IMR-90 (cell line): ENCODE measurements at regions not wholly inside any gene's neighbourhood (a gene's known extent, or its start where the extent isn't known, plus 50 kb on each side); places are given as distances from the start of the nearest gene placed in this dataset.

ENCODE experiments used
- ATAC-seq: fragments of 200-7000 bp; cut with Tn5 transposase; 2 replicates; pipeline ENCODE4 v1.9.1; 2020; ENCODE audit warnings: low read depth, mild to moderate bottlenecking, moderate library complexity
- BruUV-seq: library from RNA; stranded (reverse); fragments of 400-500 nt; replicated peaks from 2 replicates; lab custom pipeline; 2021; lab: Mats Ljungman, UMichigan
- CTCF ChIA-PET: fragments of 300-600 bp; formaldehyde crosslinking; extraction: SDS; loops from one replicate; lab custom pipeline; 2021; ENCODE audit warnings: antibody characterized with exemption; lab: Yijun Ruan, JAX
- POLR2A ChIA-PET: fragments of 300-600 bp; sonication (Branson Sonifier 250); formaldehyde crosslinking; loops from one replicate; lab custom pipeline; 2022; ENCODE audit warnings: antibody characterized with exemption; ENCODE audit not compliant: unreplicated experiment; lab: Charles Lee
- DNase-seq: peaks from one replicate; pipeline ENCODE4 v3.0.0; 2013
- H2AFZ ChIP-seq: replicated peaks from 2 replicates; pipeline ENCODE3; 2013; ENCODE audit warnings: low read length, mild to moderate bottlenecking; ENCODE audit not compliant: poor library complexity
- H2AK5ac ChIP-seq: 2 replicates; pipeline ENCODE4 v1.6.1; 2013; ENCODE audit warnings: low read depth, low read length, inconsistent platforms
- H2AK9ac ChIP-seq: replicated peaks from 2 replicates; pipeline ENCODE3; 2013; ENCODE audit warnings: mild to moderate bottlenecking, low read depth, low read length, moderate library complexity; ENCODE audit not compliant: poor library complexity
- H2BK120ac ChIP-seq: 2 replicates; pipeline ENCODE4 v1.6.1; 2013; ENCODE audit warnings: low read depth, low read length, inconsistent platforms
- H2BK15ac ChIP-seq: 3 replicates; pipeline ENCODE4 v1.6.1; 2013; ENCODE audit warnings: low read depth, low read length, inconsistent platforms
- H2BK20ac ChIP-seq: 2 replicates; pipeline ENCODE4 v1.6.1; 2013; ENCODE audit warnings: low read depth, mild to moderate bottlenecking, inconsistent platforms, low read length, moderate library complexity
- H2BK5ac ChIP-seq: 2 replicates; pipeline ENCODE4 v1.6.1; 2013; ENCODE audit warnings: mild to moderate bottlenecking, low read depth, low read length, inconsistent platforms; ENCODE audit not compliant: poor library complexity, severe bottlenecking
- H3K14ac ChIP-seq: replicated peaks from 2 replicates; pipeline ENCODE4 v1.6.1; 2013; ENCODE audit warnings: low read depth, low read length, inconsistent platforms
- H3K18ac ChIP-seq: 2 replicates; pipeline ENCODE4 v1.6.1; 2013; ENCODE audit warnings: low read depth, low read length, control low read depth
- H3K23ac ChIP-seq: 2 replicates; pipeline ENCODE4 v1.6.1; 2013; ENCODE audit warnings: low read depth, low read length, inconsistent platforms
- H3K27ac ChIP-seq: 2 replicates; pipeline ENCODE4 v1.5.1; 2013; ENCODE audit warnings: mild to moderate bottlenecking, control low read depth, low read length; ENCODE audit not compliant: insufficient read depth
- H3K27me3 ChIP-seq: 2 replicates; pipeline ENCODE4 v1.6.1; 2013; ENCODE audit warnings: low read length; ENCODE audit not compliant: control insufficient read depth, insufficient read depth
- H3K36me3 ChIP-seq: 2 replicates; pipeline ENCODE4 v1.6.1; 2013; ENCODE audit warnings: low read length, mixed read lengths; ENCODE audit not compliant: control insufficient read depth, insufficient read depth
- H3K4ac ChIP-seq: 2 replicates; pipeline ENCODE4 v1.6.1; 2013; ENCODE audit warnings: low read depth, low read length, inconsistent platforms
- H3K4me1 ChIP-seq: 2 replicates; pipeline ENCODE4 v1.6.1; 2013; ENCODE audit warnings: low read length, mixed read lengths; ENCODE audit not compliant: control insufficient read depth, insufficient read depth
- H3K4me2 ChIP-seq: 2 replicates; pipeline ENCODE4 v1.6.1; 2013; ENCODE audit warnings: low read depth, mild to moderate bottlenecking, control low read depth, low read length, moderate library complexity
- H3K4me3 ChIP-seq: 2 replicates; pipeline ENCODE4 v1.5.1; 2013; ENCODE audit warnings: low read depth, mild to moderate bottlenecking, control low read depth, low read length, moderate library complexity; ENCODE audit not compliant: insufficient read depth
- H3K56ac ChIP-seq: 2 replicates; pipeline ENCODE4 v1.6.1; 2013; ENCODE audit warnings: low read length, inconsistent platforms; ENCODE audit not compliant: insufficient read depth; ENCODE audit errors: extremely low read depth
- H3K79me1 ChIP-seq, 2 experiments: 2 replicates each; pipeline ENCODE4 v1.6.1; 2013; ENCODE audit warnings: low read length in 2 of 2, inconsistent platforms in 1 of 2, low read depth in 1 of 2
- H3K9ac ChIP-seq: 2 replicates; pipeline ENCODE4 v1.6.1; 2013; ENCODE audit warnings: low read depth, low read length, control low read depth
- H3K9me1 ChIP-seq: 2 replicates; pipeline ENCODE4 v1.6.1; 2013; ENCODE audit warnings: low read length, inconsistent platforms; ENCODE audit not compliant: insufficient read depth
- H3K9me3 ChIP-seq: 2 replicates; pipeline ENCODE4 v1.6.1; 2013; ENCODE audit warnings: low read length; ENCODE audit not compliant: control insufficient read depth, insufficient read depth
- H4K20me1 ChIP-seq: 2 replicates; pipeline ENCODE4 v1.6.1; 2013; ENCODE audit warnings: low read length, inconsistent platforms; ENCODE audit not compliant: insufficient read depth
- H4K5ac ChIP-seq: 2 replicates; pipeline ENCODE4 v1.6.1; 2013; ENCODE audit warnings: mild to moderate bottlenecking, low read depth, low read length, control low read depth
- H4K8ac ChIP-seq, 2 experiments: 2 replicates each; pipeline ENCODE4 v1.6.1; 2013; ENCODE audit warnings: low read depth in 2 of 2, low read length in 2 of 2, control low read depth in 1 of 2, inconsistent platforms in 1 of 2
- H4K91ac ChIP-seq: 2 replicates; pipeline ENCODE4 v1.6.1; 2013; ENCODE audit warnings: low read depth, low read length, inconsistent platforms; ENCODE audit not compliant: insufficient read depth
- BHLHE40 ChIP-seq: fragments of 150-350 bp; IDR thresholded peaks from 2 replicates; pipeline ENCODE4 v1.6.1; 2016; ENCODE audit warnings: mild to moderate bottlenecking, low read depth, low read length
- CEBPB ChIP-seq: IDR thresholded peaks from 2 replicates; pipeline ENCODE4 v1.6.1; 2012; ENCODE audit warnings: low read depth, low read length, improper control_type of control experiment
- CHD1 ChIP-seq: IDR thresholded peaks from 2 replicates; pipeline ENCODE4 v1.6.1; 2012; ENCODE audit warnings: low read depth, low read length, improper control_type of control experiment
- FOS ChIP-seq: fragments of 150-350 bp; IDR thresholded peaks from 2 replicates; pipeline ENCODE4 v1.6.1; 2016; ENCODE audit warnings: low read depth, low read length
- MAFK ChIP-seq: IDR thresholded peaks from 2 replicates; pipeline ENCODE4 v1.6.1; 2012; ENCODE audit warnings: low read depth, low read length, improper control_type of control experiment
- MAZ ChIP-seq: IDR thresholded peaks from 2 replicates; pipeline ENCODE4 v1.6.1; 2012; ENCODE audit warnings: low read depth, mild to moderate bottlenecking, low read length, improper control_type of control experiment, moderate library complexity, borderline replicate concordance
- NFE2L2 ChIP-seq: fragments of 150-350 bp; IDR thresholded peaks from 2 replicates; pipeline ENCODE4 v1.6.1; 2016; ENCODE audit warnings: low read depth, mild to moderate bottlenecking, low read length
- POLR2A ChIP-seq: IDR thresholded peaks from 2 replicates; pipeline ENCODE4 v1.6.1; 2012; ENCODE audit warnings: mild to moderate bottlenecking, low read depth, low read length
- RAD21 ChIP-seq: IDR thresholded peaks from 2 replicates; pipeline ENCODE4 v1.6.1; 2012; ENCODE audit warnings: low read length, improper control_type of control experiment
- RCOR1 ChIP-seq: IDR thresholded peaks from 2 replicates; pipeline ENCODE4 v1.6.1; 2012; ENCODE audit warnings: mild to moderate bottlenecking, low read length, improper control_type of control experiment; ENCODE audit not compliant: insufficient replicate concordance
- RFX5 ChIP-seq: IDR thresholded peaks from 2 replicates; pipeline ENCODE4 v1.8.0; 2012; ENCODE audit warnings: low read depth, mild to moderate bottlenecking, low read length, moderate library complexity
- WGBS, 2 experiments: methylation state at CpG; one replicate each; pipeline versions ENCODE4 v1.1.5 to v1.1.7; 2013; ENCODE audit warnings: missing lambda C conversion rate in 2 of 2; ENCODE audit not compliant: insufficient read length in 1 of 2; ENCODE audit errors: extremely low coverage in 2 of 2; 5-methylcytosine and 5-hydroxymethylcytosine counted together
- dilution Hi-C: fragments of 300-500 bp; cut with HindIII; formaldehyde crosslinking; loops from one replicate; pipeline ENCODE4 v1.14.3; 2018; ENCODE audit warnings: low sequenced_read_pairs; ENCODE audit not compliant: unreplicated experiment
- in situ Hi-C: fragments of 300-500 bp; cut with MboI; formaldehyde crosslinking; loops from 3 replicates; pipeline ENCODE4 v1.14.3; 2019; ENCODE audit warnings: low sequenced_read_pairs, inconsistent platforms, mixed read lengths
- intact Hi-C: fragments of 100-400 bp; cut with micrococcal nuclease; formaldehyde crosslinking; loops from 2 replicates; pipeline ENCODE4 v1.10.0; 2022
- TF ChIP-seq, protein P1 (sequence below): fragments of 150-350 bp; IDR thresholded peaks from 2 replicates; pipeline ENCODE4 v1.6.1; 2016; ENCODE audit warnings: low read depth, mild to moderate bottlenecking, low read length, moderate library complexity, borderline replicate concordance
- TF ChIP-seq, protein P2 (sequence below): fragments of 150-350 bp; IDR thresholded peaks from 2 replicates; pipeline ENCODE4 v1.6.1; 2017; ENCODE audit warnings: mild to moderate bottlenecking, antibody characterized with exemption, low read length, low read depth
- TF ChIP-seq, protein P3 (sequence below): conservative IDR thresholded peaks from 2 replicates; pipeline ENCODE4 v1.5.1; 2012; ENCODE audit warnings: mild to moderate bottlenecking, low read depth, low read length, improper control_type of control experiment

DNA sequence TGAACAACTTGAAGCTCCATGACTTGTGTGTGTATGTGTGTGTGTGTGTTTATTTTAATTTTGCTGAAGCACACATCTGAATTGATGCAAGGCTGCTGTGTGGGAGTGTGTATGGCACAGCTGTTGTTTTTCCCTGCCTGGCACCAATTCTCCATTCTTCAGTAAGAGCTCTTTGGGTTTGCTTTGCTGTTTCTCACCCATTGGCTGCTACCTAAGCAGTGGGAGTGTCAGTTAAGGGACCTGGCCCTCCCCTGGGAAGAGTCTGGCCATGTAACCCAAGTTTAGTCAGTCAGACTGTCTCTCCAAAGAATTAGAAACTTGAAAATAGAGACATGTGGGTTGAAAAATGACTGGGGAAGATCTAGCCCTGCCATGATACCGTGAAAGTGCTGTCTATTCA, 126.2 kb upstream of the SYNPR start:
- Histone ChIP-seq H3K23ac (no peak overlapping the region), H3K9ac (no peak overlapping the region), H4K8ac (no peak overlapping the region), H3K27ac (no peak overlapping the region), H2BK5ac (no peak overlapping the region), H3K27me3 (no peaks in the 10 kb centered on the region), H3K9me1 (no peaks in the 10 kb centered on the region), H3K4me1 (no peaks in the 10 kb centered on the region), H2AFZ (no peak overlapping the region), H3K18ac (no peak overlapping the region), H2AK9ac (no peak overlapping the region), H3K4me3 (no peak overlapping the region), H4K91ac (no peak overlapping the region), H3K14ac (no peak overlapping the region), H3K4me2 (no peak overlapping the region), H3K9me3 (peaks cover 3% of the 10 kb centered on the region), H2BK120ac (no peak overlapping the region), H3K4ac (no peak overlapping the region), H4K5ac (no peak overlapping the region), H3K36me3 (no peaks in the 10 kb centered on the region), H3K79me1 (no peaks in the 10 kb centered on the region), H2BK15ac (no peak overlapping the region), H3K56ac (no peak overlapping the region), H2AK5ac (no peak overlapping the region), H2BK20ac (no peak overlapping the region), H4K20me1 (no peaks in the 10 kb centered on the region)
- no TSS peak for BruUV-seq
- TF ChIP-seq, protein P1, sequence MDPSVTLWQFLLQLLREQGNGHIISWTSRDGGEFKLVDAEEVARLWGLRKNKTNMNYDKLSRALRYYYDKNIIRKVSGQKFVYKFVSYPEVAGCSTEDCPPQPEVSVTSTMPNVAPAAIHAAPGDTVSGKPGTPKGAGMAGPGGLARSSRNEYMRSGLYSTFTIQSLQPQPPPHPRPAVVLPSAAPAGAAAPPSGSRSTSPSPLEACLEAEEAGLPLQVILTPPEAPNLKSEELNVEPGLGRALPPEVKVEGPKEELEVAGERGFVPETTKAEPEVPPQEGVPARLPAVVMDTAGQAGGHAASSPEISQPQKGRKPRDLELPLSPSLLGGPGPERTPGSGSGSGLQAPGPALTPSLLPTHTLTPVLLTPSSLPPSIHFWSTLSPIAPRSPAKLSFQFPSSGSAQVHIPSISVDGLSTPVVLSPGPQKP, result no peak
- no peak for TF ChIP-seq CHD1
- TF ChIP-seq, protein P2, sequence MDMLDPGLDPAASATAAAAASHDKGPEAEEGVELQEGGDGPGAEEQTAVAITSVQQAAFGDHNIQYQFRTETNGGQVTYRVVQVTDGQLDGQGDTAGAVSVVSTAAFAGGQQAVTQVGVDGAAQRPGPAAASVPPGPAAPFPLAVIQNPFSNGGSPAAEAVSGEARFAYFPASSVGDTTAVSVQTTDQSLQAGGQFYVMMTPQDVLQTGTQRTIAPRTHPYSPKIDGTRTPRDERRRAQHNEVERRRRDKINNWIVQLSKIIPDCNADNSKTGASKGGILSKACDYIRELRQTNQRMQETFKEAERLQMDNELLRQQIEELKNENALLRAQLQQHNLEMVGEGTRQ, result no peak
- TF ChIP-seq CEBPB, result no peak
- no peak for TF ChIP-seq BHLHE40
- TF ChIP-seq, protein P3, sequence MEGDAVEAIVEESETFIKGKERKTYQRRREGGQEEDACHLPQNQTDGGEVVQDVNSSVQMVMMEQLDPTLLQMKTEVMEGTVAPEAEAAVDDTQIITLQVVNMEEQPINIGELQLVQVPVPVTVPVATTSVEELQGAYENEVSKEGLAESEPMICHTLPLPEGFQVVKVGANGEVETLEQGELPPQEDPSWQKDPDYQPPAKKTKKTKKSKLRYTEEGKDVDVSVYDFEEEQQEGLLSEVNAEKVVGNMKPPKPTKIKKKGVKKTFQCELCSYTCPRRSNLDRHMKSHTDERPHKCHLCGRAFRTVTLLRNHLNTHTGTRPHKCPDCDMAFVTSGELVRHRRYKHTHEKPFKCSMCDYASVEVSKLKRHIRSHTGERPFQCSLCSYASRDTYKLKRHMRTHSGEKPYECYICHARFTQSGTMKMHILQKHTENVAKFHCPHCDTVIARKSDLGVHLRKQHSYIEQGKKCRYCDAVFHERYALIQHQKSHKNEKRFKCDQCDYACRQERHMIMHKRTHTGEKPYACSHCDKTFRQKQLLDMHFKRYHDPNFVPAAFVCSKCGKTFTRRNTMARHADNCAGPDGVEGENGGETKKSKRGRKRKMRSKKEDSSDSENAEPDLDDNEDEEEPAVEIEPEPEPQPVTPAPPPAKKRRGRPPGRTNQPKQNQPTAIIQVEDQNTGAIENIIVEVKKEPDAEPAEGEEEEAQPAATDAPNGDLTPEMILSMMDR, result no peak
- TF ChIP-seq POLR2A, result no peak
- no peak for TF ChIP-seq RCOR1
- no peak for TF ChIP-seq RFX5
- no peak for TF ChIP-seq RAD21
- TF ChIP-seq MAFK, result no peak
- TF ChIP-seq FOS, result no peak
- no peak for TF ChIP-seq MAZ
- no peak for TF ChIP-seq NFE2L2
- in situ Hi-C loops (no loop called here), dilution Hi-C loops (no loop called here), intact Hi-C loops (no loop called here)
- WGBS, 2 experiments, result no CpG with 5 or more reads among the region's 1 CpG
- ChIA-PET POLR2A (no interaction called here), CTCF (no interaction called here)
- ATAC-seq (no peak), DNase-seq (no peak)
